H1 (cell line): ENCODE measurements at regions not wholly inside any gene's neighbourhood (a gene's known extent, or its start where the extent isn't known, plus 50 kb on each side); places are given as distances from the start of the nearest gene placed in this dataset.

Experiments
- CTCF ChIA-PET: fragments of 300-600 bp; sonication (Branson Sonifier 250); formaldehyde crosslinking; loops from one replicate; lab custom pipeline; 2021; ENCODE audit not compliant: partially characterized antibody; lab: Charles Lee
- POLR2A ChIA-PET: fragments of 300-600 bp; sonication (Branson Sonifier 250); formaldehyde crosslinking; loops from one replicate; lab custom pipeline; 2021; ENCODE audit warnings: inconsistent platforms; ENCODE audit not compliant: partially characterized antibody; lab: Charles Lee
- DNase-seq, 2 experiments: peaks; one replicate each; pipeline versions ENCODE4 v3.0.0 to v3.0.0-alpha.2; 2010 to 2022; ENCODE audit warnings: low spot score in 2 of 2, low read depth in 1 of 2, mixed read lengths in 1 of 2
- FAIRE-seq: peaks from 2 replicates; lab custom pipeline; 2011; peaks lifted over from hg19 to GRCh38; lab: Jason Lieb, UNC
- H2AFZ ChIP-seq: 2 replicates; pipeline ENCODE4 v1.8.1; 2012; ENCODE audit warnings: low read length, inconsistent platforms
- H2AK5ac ChIP-seq: 2 replicates; pipeline ENCODE4 v1.6.1; 2013; ENCODE audit warnings: low read depth, low read length
- H2BK120ac ChIP-seq: replicated peaks from 2 replicates; pipeline ENCODE3; 2013; ENCODE audit warnings: low read depth, low read length, inconsistent platforms
- H2BK12ac ChIP-seq: 2 replicates; pipeline ENCODE4 v1.6.1; 2013; ENCODE audit warnings: low read depth, low read length
- H2BK15ac ChIP-seq: 2 replicates; pipeline ENCODE4 v1.6.1; 2013; ENCODE audit warnings: low read length
- H2BK20ac ChIP-seq: 2 replicates; pipeline ENCODE4 v1.6.1; 2013; ENCODE audit warnings: low read length
- H2BK5ac ChIP-seq: 2 replicates; pipeline ENCODE4 v1.6.1; 2013; ENCODE audit warnings: low read depth, low read length
- H3K14ac ChIP-seq: 2 replicates; pipeline ENCODE4 v1.6.1; 2013; ENCODE audit warnings: inconsistent platforms; ENCODE audit not compliant: insufficient read length
- H3K18ac ChIP-seq: 2 replicates; pipeline ENCODE4 v1.6.1; 2013; ENCODE audit warnings: low read length; ENCODE audit errors: extremely low read depth
- H3K23ac ChIP-seq: 2 replicates; pipeline ENCODE4 v1.6.1; 2013; ENCODE audit warnings: inconsistent platforms; ENCODE audit not compliant: insufficient read length
- H3K23me2 ChIP-seq: 2 replicates; pipeline ENCODE4 v1.6.1; 2013; ENCODE audit warnings: low read depth, low read length
- H3K27ac ChIP-seq: 2 replicates; pipeline ENCODE4 v1.6.1; 2011; ENCODE audit warnings: low read depth, low read length, inconsistent platforms
- H3K27me3 ChIP-seq, 4 experiments: replicated peaks in 1 of 4; 1 replicate in 1 of 4; 2 replicates in 3 of 4; pipeline versions ENCODE4 v1.6.1 to v1.8.1; 2011 to 2013; ENCODE audit warnings: low read length in 3 of 4, mild to moderate bottlenecking in 3 of 4, inconsistent platforms in 2 of 4, mixed read lengths in 2 of 4, moderate library complexity in 1 of 4; ENCODE audit not compliant: control insufficient read depth in 3 of 4, insufficient read depth in 3 of 4; ENCODE audit errors: extremely low read depth in 1 of 4
- H3K36me3 ChIP-seq, 4 experiments: 2 replicates each; pipeline versions ENCODE4 v1.6.1 to v1.8.1; 2011 to 2013; ENCODE audit warnings: mild to moderate bottlenecking in 4 of 4, low read length in 3 of 4, moderate library complexity in 2 of 4, control low read depth in 1 of 4, inconsistent platforms in 1 of 4; ENCODE audit not compliant: insufficient read depth in 4 of 4, control insufficient read depth in 2 of 4
- H3K4ac ChIP-seq: replicated peaks from 2 replicates; pipeline ENCODE3; 2013; ENCODE audit warnings: low read length, low read depth, mixed read lengths, inconsistent platforms; ENCODE audit not compliant: insufficient read length
- H3K4me1 ChIP-seq, 4 experiments: replicated peaks in 1 of 4; 1 replicate in 1 of 4; 2 replicates in 3 of 4; pipeline versions ENCODE4 v1.6.1 to v1.8.1; 2011 to 2013; ENCODE audit warnings: low read length in 3 of 4, inconsistent platforms in 2 of 4, mixed read lengths in 1 of 4; ENCODE audit not compliant: insufficient read depth in 4 of 4, control insufficient read depth in 3 of 4
- H3K4me2 ChIP-seq, 2 experiments: 2 replicates each; pipeline versions ENCODE4 v1.6.1 to v1.8.1; 2011 to 2013; ENCODE audit warnings: low read depth in 2 of 2, low read length in 2 of 2, control low read depth in 1 of 2, inconsistent platforms in 1 of 2, mild to moderate bottlenecking in 1 of 2; ENCODE audit not compliant: insufficient read depth in 1 of 2
- H3K4me3 ChIP-seq, 4 experiments: fragments of 200-600, 300-600 bp in 1 of 4; sonication (generic), shearing (Covaris generic), sonication (Bioruptor Twin) in 1 of 4; 2 replicates each; pipeline versions ENCODE4 v1.5.1 to v1.8.1; 2011 to 2016; ENCODE audit warnings: low read length in 4 of 4, low read depth in 3 of 4, control low read depth in 2 of 4, inconsistent platforms in 2 of 4, mild to moderate bottlenecking in 2 of 4, mixed read lengths in 1 of 4, moderate library complexity in 1 of 4; ENCODE audit not compliant: insufficient read depth in 2 of 4; ENCODE audit errors: extremely low read depth in 1 of 4
- H3K56ac ChIP-seq: replicated peaks from 2 replicates; pipeline ENCODE3; 2013; ENCODE audit warnings: low read depth, mild to moderate bottlenecking, mixed read lengths, low read length, inconsistent platforms; ENCODE audit not compliant: insufficient read length
- H3K79me1 ChIP-seq: 2 replicates; pipeline ENCODE4 v1.6.1; 2013; ENCODE audit warnings: low read depth, low read length, control low read depth
- H3K79me2 ChIP-seq, 2 experiments: 2 replicates each; pipeline versions ENCODE4 v1.6.1 to v1.8.1; 2012 to 2013; ENCODE audit warnings: low read length in 2 of 2, mild to moderate bottlenecking in 2 of 2, inconsistent platforms in 1 of 2; ENCODE audit not compliant: insufficient read depth in 2 of 2, control insufficient read depth in 1 of 2
- H3K9ac ChIP-seq, 4 experiments: replicated peaks in 1 of 4; 1 replicate in 1 of 4; 2 replicates in 3 of 4; pipeline versions ENCODE4 v1.6.1 to v1.8.1; 2011 to 2013; ENCODE audit warnings: low read depth in 3 of 4, low read length in 3 of 4, control low read depth in 2 of 4, mild to moderate bottlenecking in 2 of 4, moderate library complexity in 2 of 4, inconsistent platforms in 1 of 4; ENCODE audit errors: extremely low read depth in 1 of 4
- H3K9me3 ChIP-seq, 2 experiments: 2 replicates each; pipeline versions ENCODE4 v1.6.1 to v1.8.1; 2012 to 2013; ENCODE audit warnings: mild to moderate bottlenecking in 2 of 2, moderate library complexity in 2 of 2, control low read depth in 1 of 2, inconsistent platforms in 1 of 2, low read depth in 1 of 2, low read length in 1 of 2, mixed read lengths in 1 of 2; ENCODE audit not compliant: insufficient read depth in 2 of 2
- H4K20me1 ChIP-seq, 2 experiments: replicated peaks in 1 of 2; 2 replicates each; pipeline versions ENCODE3 to v1.8.1; 2011 to 2013; ENCODE audit warnings: inconsistent platforms in 2 of 2, low read length in 2 of 2, mild to moderate bottlenecking in 1 of 2; ENCODE audit not compliant: insufficient read depth in 2 of 2, control insufficient read depth in 1 of 2
- H4K5ac ChIP-seq: 2 replicates; pipeline ENCODE4 v1.6.1; 2013; ENCODE audit warnings: low read length, low read depth, mixed read lengths, inconsistent platforms; ENCODE audit not compliant: insufficient read length
- H4K8ac ChIP-seq: 2 replicates; pipeline ENCODE4 v1.8.0; 2013; ENCODE audit warnings: mild to moderate bottlenecking, moderate library complexity, low read length, inconsistent platforms; ENCODE audit not compliant: insufficient read depth; ENCODE audit errors: extremely low read depth
- H4K91ac ChIP-seq: replicated peaks from 2 replicates; pipeline ENCODE3; 2013; ENCODE audit warnings: low read length, mixed read lengths, inconsistent platforms; ENCODE audit not compliant: insufficient read length
- EGR1 ChIP-seq: IDR thresholded peaks from 2 replicates; pipeline ENCODE4 v1.6.1; 2011; ENCODE audit warnings: low read depth, low read length, borderline replicate concordance
- POU5F1 ChIP-seq: IDR thresholded peaks from 2 replicates; pipeline ENCODE4 v1.6.1; 2011; ENCODE audit warnings: low read depth, mild to moderate bottlenecking, low read length, moderate library complexity
- RNF2 ChIP-seq: fragments of 200-900, 300-1000 bp; sonication (generic); IDR thresholded peaks from 2 replicates; pipeline ENCODE4 v1.7.1; 2016; ENCODE audit warnings: borderline replicate concordance, low read depth, mild to moderate bottlenecking, antibody characterized with exemption, low read length; ENCODE audit not compliant: poor library complexity, severe bottlenecking; ENCODE audit errors: missing control alignments
- RXRA ChIP-seq: IDR thresholded peaks from 2 replicates; pipeline ENCODE4 v1.6.1; 2011; ENCODE audit warnings: low read depth, mild to moderate bottlenecking, low read length, moderate library complexity; ENCODE audit not compliant: insufficient read depth
- SP2 ChIP-seq: IDR thresholded peaks from 2 replicates; pipeline ENCODE4 v1.6.1; 2012; ENCODE audit warnings: mild to moderate bottlenecking, low read length, inconsistent platforms
- TAF1 ChIP-seq: IDR thresholded peaks from 2 replicates; pipeline ENCODE4 v1.6.1; 2011; ENCODE audit warnings: mild to moderate bottlenecking, low read depth, low read length
- WGBS, 2 experiments: shearing (Covaris generic) in 1 of 2; methylation state at CpG; one replicate each; pipeline versions ENCODE4 v1.1.6 to v1.1.7; 2013 to 2015; ENCODE audit warnings: low lambda C conversion rate in 2 of 2, mixed read lengths in 2 of 2, inconsistent platforms in 1 of 2, low coverage in 1 of 2, missing lambda C conversion rate in 1 of 2; ENCODE audit not compliant: insufficient replicate concordance in 2 of 2, insufficient coverage in 1 of 2, insufficient read length in 1 of 2; ENCODE audit errors: extremely low coverage in 1 of 2, missing lambda C conversion rate in 1 of 2; 5-methylcytosine and 5-hydroxymethylcytosine counted together
- TF ChIP-seq, protein P1 (sequence below): IDR thresholded peaks from 2 replicates; pipeline ENCODE4 v1.6.1; 2012; ENCODE audit warnings: inconsistent platforms
- TF ChIP-seq, protein P2 (sequence below): IDR thresholded peaks from 2 replicates; pipeline ENCODE4 v1.6.1; 2011; ENCODE audit warnings: low read depth, mild to moderate bottlenecking, low read length; ENCODE audit not compliant: insufficient read depth
- TF ChIP-seq, protein P3 (sequence below), 3 experiments: IDR thresholded peaks; 1 replicate in 2 of 3; 2 replicates in 1 of 3; pipeline versions ENCODE4 v1.5.1 to v1.6.1; 2011; ENCODE audit warnings: low read length in 3 of 3, mild to moderate bottlenecking in 3 of 3, inconsistent platforms in 2 of 3, low read depth in 1 of 3, moderate library complexity in 1 of 3; ENCODE audit not compliant: insufficient read depth in 1 of 3; ENCODE audit errors: control extremely low read depth in 1 of 3

DNA sequence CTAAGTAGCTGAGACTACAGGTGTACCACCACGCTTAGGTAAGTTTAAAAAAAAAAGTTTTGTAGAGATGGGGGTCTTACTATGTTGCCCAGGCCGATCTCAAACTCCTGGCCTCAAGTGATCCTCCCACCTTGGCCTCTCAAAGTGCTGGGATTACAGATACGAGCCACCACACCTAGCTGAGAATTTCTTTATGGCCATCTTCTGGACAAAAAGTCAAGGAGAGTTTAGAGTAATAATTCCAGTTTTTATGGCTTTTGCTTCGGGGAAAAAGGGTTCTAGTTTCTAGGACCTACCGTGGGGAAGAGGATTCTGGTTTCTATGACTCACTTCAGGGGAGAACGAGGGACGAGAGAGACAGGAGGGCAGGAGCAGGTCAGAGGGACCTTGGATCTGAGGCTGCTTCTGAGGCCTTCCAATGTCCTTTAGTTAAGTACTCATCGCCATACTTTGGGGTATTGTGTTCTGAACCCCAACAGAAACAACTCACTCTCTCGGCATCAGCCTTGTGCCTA is 69.3 kb upstream of the IER3 start:
- no peak overlapping the region for H3K4ac ChIP-seq
- ChIA-PET POLR2A (no interaction called here), CTCF (interaction anchor here (0.7 to 1.1 kb wide), 2 partner anchors 10 to 273 kb away, joined by 3 read pairs; no protein-coding TSS in a partner anchor)
- H3K4me1 ChIP-seq, result peaks cover 3 to 11% (median 6%) of the 10 kb centered on the region in 4 experiments; a peak in 6 of 7 replicates
- no peak overlapping the region for H2BK20ac ChIP-seq
- H3K79me2 ChIP-seq, result no peaks in the 10 kb centered on the region
- no peak overlapping the region for H2BK120ac ChIP-seq
- no peak overlapping the region for H3K14ac ChIP-seq
- H3K36me3 ChIP-seq, result no peaks in the 10 kb centered on the region
- no peak overlapping the region for H3K23ac ChIP-seq
- H3K56ac ChIP-seq, result no peak overlapping the region
- H4K91ac ChIP-seq, result no peak overlapping the region
- H4K5ac ChIP-seq, result no peak overlapping the region
- H3K18ac ChIP-seq, result no peak overlapping the region
- DNase-seq (no peak), FAIRE-seq (no peak)
- H2AFZ ChIP-seq, result no peak overlapping the region
- H3K4me3 ChIP-seq, result no peak overlapping the region
- peak overlapping the region; percentile 90 for H2AK5ac ChIP-seq
- no peaks in the 10 kb centered on the region for H3K79me1 ChIP-seq
- H2BK12ac ChIP-seq, result peak overlapping the region; percentile 2; the same call in 1 of the 2 replicates
- H3K27ac ChIP-seq, result no peak overlapping the region
- 0 out of 2 replicates have a peak, but pooled peaks cover 3% of the 10 kb centered on the region for H3K23me2 ChIP-seq
- no peaks in the 10 kb centered on the region for H4K20me1 ChIP-seq
- H3K27me3 ChIP-seq, result no peaks in the 10 kb centered on the region
- WGBS, 2 experiments, result 84% methylated on average over 9 of the region's 9 CpGs; no CpG with 5 or more reads in 1 of the 2 experiments
- no peak overlapping the region for H3K9ac ChIP-seq
- H3K9me3 ChIP-seq, result no peaks in the 10 kb centered on the region
- peak overlapping the region; percentile 72; the same call in 1 of the 2 replicates for H2BK15ac ChIP-seq
- no peak overlapping the region for H4K8ac ChIP-seq
- H3K4me2 ChIP-seq, result no peak overlapping the region
- H2BK5ac ChIP-seq, result no peak overlapping the region
- TF ChIP-seq, protein P1, sequence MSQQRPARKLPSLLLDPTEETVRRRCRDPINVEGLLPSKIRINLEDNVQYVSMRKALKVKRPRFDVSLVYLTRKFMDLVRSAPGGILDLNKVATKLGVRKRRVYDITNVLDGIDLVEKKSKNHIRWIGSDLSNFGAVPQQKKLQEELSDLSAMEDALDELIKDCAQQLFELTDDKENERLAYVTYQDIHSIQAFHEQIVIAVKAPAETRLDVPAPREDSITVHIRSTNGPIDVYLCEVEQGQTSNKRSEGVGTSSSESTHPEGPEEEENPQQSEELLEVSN, result no peak
- TF ChIP-seq EGR1, result no peak
- no peak for TF ChIP-seq SP2
- TF ChIP-seq POU5F1, result no peak
- TF ChIP-seq, protein P2, sequence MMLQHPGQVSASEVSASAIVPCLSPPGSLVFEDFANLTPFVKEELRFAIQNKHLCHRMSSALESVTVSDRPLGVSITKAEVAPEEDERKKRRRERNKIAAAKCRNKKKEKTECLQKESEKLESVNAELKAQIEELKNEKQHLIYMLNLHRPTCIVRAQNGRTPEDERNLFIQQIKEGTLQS, result no peak
- TF ChIP-seq, protein P3, sequence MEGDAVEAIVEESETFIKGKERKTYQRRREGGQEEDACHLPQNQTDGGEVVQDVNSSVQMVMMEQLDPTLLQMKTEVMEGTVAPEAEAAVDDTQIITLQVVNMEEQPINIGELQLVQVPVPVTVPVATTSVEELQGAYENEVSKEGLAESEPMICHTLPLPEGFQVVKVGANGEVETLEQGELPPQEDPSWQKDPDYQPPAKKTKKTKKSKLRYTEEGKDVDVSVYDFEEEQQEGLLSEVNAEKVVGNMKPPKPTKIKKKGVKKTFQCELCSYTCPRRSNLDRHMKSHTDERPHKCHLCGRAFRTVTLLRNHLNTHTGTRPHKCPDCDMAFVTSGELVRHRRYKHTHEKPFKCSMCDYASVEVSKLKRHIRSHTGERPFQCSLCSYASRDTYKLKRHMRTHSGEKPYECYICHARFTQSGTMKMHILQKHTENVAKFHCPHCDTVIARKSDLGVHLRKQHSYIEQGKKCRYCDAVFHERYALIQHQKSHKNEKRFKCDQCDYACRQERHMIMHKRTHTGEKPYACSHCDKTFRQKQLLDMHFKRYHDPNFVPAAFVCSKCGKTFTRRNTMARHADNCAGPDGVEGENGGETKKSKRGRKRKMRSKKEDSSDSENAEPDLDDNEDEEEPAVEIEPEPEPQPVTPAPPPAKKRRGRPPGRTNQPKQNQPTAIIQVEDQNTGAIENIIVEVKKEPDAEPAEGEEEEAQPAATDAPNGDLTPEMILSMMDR (IDR thresholded peaks at IDR 0.05; ENCODE audit: control extremely low read depth in 1 of 3, insufficient read depth in 1 of 3, low read depth in 1 of 3, low read length in 3 of 3), result no peak
- TF ChIP-seq RXRA, result no peak
- no peak for TF ChIP-seq TAF1
- TF ChIP-seq RNF2, result no peak
